Ramos (cell line): ENCODE measurements at regions not wholly inside any gene's neighbourhood (a gene's known extent, or its start where the extent isn't known, plus 50 kb on each side); places are given as distances from the start of the nearest gene placed in this dataset.
"Not testable (repeated sequence)": the region's sequence is repeated elsewhere in the genome, so short reads cannot be mapped to it uniquely, and the experiment has no call there.

Source experiments
- in situ Hi-C: fragments of 300-500 bp; cut with MboI; formaldehyde crosslinking; loops from one replicate; pipeline ENCODE4 v1.14.3; 2022; ENCODE audit warnings: low sequenced_read_pairs; ENCODE audit not compliant: unreplicated experiment

DNA sequence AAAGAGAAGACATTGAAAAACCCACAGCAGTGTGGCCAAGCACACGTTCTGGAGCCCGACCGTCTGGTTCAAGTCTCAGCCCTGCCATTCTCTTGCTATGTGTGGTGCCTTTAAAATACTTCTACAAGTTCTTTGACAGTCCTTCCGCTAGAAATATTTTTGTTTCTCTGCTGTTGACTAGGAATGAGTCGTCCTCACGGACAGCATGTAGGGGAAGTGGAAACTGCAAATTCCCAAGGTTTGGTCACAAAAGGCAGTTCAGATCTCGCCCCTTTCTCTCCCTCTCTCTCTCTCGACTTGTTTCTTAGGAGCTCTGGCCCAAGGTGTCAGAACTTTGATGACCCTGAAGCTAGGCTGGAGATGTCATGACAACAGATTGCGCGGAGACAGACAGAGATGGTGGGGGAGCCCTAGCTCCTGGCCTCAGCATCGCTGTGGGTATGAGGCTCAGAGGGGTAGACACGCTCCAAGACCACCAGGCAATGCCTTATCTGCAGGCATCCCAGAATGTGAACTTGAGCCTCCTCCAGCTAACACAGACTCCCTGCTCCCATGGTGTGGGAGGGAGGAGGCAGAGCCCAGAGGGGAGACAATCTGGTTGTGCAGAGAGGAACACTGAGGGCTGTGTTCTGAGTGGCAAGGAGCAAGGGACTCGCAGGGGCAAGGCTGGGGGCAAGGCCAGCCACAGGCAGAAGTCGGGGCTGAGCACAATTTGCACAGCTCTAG is 368.9 kb upstream of the SULF2 start:
- in situ Hi-C loops: no loop called here

DNA sequence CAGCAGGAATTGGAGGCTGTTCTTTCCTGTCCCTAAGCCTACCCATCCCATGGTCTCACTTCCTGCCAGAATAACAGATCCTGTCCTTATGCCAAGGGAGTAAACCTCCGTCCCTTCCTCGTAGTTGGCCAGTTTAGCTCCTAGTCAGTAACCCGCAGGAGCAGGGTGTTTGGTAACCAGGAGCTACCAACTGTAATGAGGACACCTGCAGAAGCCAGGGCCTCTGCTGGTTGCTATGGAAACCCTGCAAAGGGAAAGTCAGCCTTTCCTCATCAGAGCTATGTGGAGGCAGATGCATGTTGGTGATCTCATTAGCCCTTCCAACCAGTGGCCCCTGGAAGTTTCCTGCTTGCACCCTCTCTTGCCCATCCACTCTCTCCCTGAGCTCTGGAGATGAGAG is 368.2 kb upstream of the SULF2 start:
- in situ Hi-C loops: no loop called here

DNA sequence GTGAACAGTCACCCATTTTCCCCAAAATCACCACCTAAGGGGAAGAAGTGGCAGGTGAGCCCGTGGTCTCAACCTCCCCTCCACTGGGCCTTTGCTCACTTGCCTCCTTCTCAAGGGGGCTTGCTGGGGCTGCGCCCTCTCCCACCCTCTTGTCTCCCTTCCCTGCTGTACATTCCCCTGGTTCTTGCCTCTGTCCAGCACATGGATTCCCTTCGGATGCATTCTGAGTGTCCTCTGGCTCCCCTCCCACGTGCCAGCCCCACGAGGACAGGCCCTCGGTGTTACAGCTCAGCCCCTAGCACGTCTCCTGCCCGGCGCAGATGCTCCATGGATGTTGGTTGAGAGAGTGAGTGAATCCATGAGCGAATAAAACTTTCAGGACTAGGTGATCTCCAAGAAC is 367.8 kb upstream of the SULF2 start:
- in situ Hi-C loops: no loop called here

DNA sequence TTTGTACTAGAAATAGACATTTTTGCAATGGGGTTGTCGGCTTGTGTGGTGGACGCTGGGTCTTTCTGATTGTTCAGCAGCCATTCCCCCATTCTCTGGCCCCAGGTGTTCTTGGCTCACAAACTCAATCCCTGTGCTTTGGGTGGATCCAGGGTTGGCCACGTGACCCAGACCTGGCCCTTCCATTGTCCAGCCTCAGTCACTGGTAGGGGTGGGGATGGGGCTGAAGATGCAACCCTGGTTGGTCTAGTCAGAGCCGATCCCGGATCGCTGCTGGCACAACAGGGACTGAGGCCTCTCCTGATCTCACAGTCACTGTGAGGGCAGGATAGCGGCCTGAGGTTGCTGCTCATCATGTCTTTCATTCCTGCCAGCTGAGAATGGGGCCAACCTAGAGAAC is 365.3 kb upstream of the SULF2 start:
- in situ Hi-C loops: no loop called here

DNA sequence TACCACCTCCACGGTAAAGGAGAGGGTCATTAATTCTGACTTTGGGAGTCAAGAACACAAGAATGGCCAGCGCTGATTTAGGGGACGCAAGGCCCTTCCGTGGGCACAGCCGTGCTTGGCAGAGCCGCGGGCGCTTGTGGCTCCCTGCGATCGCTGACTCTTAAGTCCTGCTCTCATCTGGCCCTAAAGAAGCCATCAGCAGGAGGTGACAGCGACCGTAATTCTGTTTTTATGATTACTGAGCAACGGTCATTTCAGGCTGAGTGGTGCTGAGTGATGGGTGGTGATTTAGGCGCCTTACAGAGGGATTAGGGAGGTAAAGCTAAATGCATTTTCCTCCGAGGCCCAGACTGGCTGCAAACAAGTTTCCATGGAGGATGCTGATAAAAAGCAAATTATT is 364.6 kb upstream of the SULF2 start:
- in situ Hi-C loops: no loop called here

DNA sequence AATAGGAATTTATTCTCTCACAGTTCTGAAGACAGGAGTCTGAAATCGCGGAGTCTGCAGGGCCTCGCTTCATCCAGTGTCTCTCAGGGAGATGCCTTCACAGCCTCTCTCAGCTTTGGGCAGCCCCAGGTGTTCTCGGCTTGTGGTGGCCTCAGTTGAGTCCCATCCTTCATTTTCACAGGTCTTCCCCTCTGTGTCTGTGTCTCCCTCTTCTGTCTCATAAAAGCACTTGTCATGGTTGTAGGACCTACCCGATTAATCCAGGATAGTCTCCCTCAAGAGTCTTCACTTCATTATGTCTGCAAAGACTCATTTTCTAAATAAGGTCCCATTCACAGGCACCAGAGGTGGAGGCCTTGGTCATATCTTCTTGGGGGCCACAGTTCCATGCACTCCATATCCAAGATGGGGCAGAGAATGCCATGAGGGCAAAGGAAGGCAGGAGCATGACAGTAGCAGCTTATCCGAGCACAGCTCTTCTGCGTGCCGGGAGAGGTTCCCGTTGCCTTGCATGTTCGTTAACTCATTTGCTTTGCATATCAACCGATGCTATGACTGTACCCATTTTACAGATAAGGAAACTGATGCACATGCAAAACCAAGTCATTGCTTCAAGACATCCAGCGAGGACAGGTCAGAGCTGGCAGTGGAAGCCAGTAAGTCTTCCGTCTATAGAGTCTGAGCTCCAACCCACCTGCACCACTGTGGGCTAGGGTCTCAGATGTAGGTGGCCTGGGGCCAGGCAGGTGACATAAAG is 363.8 kb upstream of the SULF2 start:
- in situ Hi-C loops: no loop called here

DNA sequence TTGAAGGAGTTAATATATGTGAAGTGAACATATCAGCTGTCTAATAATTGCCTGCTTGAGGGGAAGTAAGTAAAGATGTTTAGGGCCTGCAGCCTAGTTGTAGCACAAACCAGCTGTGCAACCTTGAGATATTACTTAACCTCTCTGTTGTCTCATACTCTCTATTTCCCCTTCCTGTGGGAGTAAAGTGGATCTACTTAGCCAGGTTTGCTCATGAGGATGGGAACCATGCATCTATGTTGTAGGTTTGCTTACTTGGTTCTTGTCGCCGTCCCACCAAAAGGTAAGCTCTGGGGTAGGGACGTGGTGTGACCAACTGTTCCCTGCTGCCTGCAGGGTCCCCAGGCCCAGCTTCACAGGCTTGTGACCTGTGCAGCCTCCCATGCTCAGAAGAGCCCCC is 362.7 kb upstream of the SULF2 start:
- in situ Hi-C loops: no loop called here

DNA sequence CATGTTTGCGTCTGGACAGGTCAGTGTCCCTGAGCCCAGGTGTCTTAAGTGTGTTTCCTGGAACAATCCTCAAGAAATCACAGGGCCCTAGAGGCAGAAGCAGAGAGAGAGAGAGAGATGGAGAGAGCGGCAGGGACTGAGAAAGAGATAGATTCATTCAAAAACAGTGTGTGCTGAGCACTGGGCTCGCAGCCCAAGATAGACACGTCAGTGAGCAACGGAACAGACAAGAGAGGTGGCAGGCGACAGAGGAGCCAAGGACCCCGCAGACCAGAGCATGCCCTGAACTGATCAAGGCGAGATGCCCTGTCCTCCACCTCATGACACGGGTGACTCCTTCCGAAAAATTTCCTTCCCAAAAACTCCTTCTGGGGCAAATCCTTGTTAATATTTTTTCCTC is 362.0 kb upstream of the SULF2 start:
- in situ Hi-C loops: no loop called here

DNA sequence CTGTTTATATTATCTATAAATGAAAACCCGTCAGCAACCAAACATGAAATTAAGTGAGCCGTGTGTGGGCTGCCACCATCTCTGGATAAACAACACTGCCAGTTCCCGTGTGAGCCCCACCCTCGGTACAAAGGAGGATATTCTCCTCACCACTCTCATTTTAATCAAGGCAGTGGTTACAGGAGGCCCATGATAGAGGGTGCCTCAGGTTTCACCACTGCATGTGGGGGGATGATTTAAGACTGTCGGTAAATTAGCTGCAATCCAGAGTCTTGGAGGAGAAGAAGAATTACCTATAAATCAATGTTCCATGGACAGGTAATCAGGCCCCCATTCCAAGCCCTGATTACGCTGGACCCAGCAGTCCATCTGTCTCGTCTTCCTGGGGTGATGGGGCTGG is 361.6 kb upstream of the SULF2 start:
- in situ Hi-C loops: no loop called here

DNA sequence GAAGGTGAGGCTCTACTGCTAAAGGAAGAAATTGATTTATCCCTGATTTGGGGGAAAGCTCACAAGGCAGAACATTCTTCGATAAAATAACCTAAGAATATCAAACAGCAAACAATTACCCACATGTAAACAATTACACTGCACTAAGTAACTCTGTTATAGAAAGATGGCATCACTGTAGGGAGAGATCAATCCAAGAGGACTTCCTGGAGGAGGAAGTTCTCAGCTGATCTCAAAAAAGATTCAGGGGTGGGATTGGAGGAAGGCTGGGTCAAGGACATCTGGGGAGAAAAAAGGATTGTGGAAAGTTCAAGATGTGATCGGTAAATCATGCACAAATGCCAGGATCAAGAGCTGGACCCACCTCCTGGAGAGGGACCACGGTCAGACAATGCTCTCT is 361.0 kb upstream of the SULF2 start:
- in situ Hi-C loops: no loop called here

DNA sequence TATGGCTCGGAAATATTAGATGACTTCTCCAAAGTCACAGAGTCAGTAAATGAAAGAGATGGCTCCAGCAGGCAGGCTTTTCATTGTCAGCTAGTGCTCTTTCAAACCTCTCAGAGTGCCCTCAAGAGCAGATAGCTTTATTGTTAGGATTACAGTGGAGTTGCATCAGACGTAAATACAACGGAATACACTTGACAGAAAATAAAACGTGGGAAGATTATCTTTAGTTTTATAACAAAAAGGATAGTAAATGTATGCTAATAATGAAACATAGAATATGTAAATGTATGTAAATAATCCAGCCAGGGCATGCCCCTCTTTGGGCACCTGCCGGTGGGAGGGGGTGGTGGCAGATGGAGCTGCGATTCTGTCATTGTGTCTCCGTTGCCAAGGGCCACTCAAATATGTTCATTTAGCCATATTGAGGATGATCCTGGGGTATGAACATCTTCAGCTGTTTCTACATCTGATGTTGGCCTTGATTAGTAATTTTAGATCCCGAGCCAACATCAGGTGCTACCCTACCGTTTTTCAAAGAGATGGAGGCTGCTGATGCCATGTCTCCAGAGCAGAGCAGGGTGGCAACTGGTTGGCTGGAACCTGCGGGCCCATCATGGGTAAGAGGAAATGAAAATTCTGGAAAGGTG is 358.3 kb upstream of the SULF2 start:
- in situ Hi-C loops: no loop called here

DNA sequence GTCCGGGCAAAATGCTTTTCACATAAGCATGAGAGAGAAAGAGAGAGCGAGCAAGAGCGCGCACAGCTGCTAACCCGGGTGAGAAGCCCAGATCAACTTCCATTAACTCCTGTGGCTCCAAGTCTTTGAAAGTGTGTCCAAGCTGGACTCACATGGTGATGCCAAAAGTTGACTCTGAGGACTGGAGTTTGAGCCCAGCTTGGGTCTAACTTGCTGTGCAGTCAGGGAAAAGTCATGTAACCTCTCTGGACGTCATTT is 357.2 kb upstream of the SULF2 start:
- in situ Hi-C loops: no loop called here

DNA sequence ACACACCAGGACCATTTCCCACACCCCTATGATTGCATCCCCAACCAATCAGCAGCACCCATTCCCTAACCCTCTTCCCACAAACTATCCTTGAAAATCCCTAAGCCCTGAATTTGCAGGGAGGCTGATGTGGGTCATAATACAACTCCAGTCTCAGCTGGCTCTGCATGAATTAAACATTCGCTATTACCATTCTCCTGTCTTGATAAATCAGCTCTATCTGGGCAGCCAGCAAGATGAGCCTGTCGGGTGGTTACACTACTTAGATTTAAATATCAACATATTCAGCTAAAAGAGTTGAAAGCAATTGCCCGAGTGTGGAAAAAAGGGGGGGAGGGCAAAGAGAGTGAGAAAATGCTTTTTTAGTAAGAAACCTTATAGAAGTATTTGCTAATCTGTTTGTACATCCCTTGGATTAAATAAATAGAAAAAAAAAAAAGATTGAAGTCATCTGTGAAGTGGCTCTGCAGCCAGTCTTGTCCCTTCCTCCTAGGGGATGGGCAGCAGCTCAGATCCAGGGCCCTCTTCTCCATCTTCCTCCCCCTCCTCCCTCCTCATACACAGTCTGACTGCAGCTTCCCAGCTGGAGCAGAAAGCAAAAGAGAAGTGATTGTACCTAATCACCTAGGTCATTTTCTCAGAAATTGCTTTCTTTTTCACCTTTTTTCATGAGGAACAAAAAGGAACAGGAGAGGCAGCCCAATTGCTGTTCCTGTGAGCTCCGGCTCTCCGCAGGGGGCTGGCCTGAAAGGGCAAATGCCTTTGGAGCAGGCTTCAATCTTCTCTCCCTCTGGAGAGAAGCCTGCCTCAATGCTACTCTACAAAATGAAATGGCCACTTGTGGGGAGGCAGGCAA is 356.6 kb upstream of the SULF2 start:
- in situ Hi-C loops: no loop called here

DNA sequence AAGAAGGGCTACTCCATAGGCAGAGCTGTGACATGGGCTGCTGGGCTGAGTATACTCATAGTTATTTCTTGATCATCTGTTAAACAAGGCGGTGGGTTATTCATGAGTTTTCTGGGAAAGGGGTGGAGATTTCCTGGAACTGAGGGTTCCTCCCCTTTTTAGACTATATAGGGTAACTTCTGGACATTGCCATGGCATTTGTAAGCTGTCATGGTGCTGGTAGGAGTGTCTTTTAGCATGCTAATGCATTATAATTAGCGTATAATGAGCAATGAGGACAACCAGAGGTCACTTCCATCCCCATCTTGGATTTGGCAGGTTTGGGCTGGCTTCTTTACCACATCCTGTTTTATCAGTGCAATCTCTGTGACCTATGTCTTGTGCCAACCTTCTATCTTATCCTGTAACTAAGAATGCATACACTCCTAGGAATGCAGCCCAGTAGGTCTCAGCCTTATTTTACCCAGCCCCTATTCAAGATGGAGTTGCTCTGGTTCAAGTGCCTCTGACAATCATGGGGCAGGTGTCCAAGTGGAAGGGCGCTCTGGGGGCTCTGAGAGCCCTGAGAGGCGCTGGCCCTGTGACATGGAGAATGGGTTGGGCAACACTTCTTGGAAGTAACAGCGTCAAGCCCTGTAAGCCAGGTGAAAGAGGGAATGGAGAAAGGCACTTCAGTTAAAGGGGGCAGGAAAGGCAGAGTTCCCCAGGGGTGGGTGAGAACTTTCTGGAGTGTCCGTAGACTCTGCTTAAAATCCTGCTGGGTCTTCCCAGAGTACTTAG is 354.2 kb upstream of the SULF2 start:
- in situ Hi-C loops: loop anchor here (10.0 kb wide), 1 partner anchor 55 kb away; no protein-coding TSS in a partner anchor

DNA sequence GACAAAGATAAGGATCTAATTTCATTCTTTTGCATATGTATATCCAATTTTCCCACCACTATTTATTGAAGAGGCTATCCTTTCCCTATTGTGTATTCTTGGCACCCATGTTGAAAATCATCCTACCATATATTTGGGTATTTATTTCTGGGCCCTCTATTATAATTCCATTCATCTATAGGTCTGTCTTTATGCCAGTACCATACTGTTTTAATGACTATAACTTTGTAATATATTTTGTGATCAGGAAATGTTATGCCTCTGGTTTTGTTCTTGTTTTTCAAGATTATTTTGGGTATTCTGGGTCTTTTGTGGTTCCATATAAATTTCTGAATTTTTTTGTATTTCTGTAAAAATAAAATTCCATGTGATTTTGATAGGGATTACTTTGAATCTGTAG is 347.6 kb upstream of the SULF2 start:
- in situ Hi-C loops: loop anchor here (10.0 kb wide), 1 partner anchor 62 kb away; no protein-coding TSS in a partner anchor

DNA sequence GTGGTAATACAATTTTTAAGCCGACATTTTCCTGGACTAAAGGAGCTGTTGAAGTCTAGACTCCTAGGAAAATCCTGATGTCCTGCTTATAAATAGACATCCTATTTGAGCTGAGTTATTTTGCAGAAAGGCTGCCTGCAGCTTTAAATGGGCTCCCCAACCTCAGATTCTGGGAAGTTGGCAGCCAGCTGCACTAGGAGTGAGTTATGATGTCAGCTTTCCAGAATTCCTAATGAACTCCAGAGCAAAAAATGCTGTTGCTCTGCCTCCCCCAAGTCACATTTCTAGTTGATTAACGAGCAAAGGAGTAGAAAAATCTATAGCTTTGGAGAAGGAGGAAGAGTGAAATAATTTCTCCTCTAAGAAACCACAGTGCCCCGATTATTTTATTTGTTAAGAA is 346.3 kb upstream of the SULF2 start:
- in situ Hi-C loops: loop anchor here (10.0 kb wide), 1 partner anchor 63 kb away; no protein-coding TSS in a partner anchor

DNA sequence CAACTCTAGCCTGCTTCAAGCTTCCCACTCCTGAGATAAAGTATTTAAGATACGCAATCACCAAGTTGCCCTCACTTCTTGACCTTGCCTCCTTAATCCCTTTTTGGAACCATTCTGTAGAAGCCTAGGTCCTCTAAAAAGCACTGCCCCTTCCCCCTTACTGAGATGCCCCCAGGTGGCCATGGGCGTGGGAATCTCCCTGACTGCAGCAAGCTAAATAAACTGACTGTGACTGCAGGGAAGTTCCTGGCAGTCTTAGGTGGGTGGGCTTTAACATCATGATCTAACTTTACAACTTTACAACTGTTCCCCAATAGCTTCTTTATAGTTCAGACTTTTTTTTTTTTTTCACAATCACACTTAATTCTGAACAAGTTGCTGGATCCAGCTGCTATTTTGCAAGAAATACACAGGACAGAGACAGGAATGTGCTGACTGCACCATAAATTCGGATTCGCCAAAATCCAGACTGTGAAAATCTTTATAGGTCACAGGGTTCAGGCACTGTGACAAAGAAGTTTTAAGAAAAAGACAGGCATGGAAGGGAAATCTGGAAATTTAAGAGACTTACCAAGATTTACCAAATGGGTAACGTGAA is 344.2 kb upstream of the SULF2 start:
- in situ Hi-C loops: no loop called here

DNA sequence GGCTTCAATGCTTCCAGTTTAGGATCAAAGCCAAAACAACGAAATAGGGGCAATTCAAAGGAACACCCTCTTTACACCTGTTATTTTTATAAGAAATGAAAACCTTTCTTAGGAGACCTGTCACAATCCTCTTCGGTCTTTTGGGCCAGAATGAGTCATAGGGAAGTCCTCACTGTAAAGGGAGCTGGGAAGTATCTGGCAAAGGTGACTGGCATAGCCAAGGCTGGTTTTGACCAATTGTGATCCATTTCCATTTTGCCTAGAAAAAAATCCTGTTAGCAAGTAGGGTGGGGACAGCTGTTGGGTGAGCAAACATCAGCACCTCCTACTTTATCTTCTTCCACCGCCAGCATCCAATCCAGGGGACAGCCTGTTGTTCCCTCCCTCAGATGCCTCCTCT is 343.2 kb upstream of the SULF2 start:
- in situ Hi-C loops: no loop called here

DNA sequence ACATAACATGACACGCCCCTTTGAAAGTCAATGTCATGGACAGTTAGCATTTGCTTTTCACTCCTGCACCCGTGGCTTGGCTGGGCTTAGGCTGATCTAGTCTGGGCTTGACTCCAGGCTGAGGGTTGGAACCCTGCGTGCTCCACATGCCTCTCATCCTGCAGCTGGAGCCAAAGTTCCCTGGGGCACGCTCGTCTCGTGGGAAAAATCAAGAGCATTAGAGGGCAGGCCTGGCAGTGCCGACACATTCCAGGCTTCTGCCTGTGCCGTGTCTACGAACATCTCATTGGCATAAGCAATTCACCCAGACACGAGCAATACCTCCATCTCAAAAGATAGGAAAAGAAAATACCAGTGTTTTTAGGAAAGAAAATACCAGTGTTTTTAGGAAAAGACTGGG is 342.7 kb upstream of the SULF2 start:
- in situ Hi-C loops: not testable (repeated sequence)

DNA sequence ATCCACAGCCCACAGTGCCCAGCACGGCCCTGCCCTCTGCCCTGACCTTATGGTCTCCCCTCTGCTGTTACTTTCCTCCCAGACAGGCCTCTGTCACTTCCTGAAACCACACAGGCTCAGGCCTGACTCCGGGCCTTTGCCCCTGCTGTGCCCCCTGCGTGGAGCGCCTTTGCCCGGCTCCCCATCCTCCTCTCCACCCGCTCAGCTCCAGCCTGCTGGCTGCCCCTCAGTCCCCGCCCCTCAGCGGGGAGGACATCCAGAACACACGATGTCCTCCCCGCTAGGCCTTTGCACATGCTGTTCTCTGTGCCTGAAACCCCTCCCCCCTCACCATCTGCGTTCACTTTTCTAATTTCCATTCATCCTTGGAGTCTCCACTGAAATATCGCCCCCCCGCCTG is 341.9 kb upstream of the SULF2 start:
- in situ Hi-C loops: not testable (repeated sequence)
